ENCODE measurements at regions not wholly inside any gene's neighbourhood (a gene's known extent, or its start where the extent isn't known, plus 50 kb on each side); places are given as distances from the start of the nearest gene placed in this dataset.

- Histone ChIP-seq H3F3A (ENCODE audit: control insufficient read depth, insufficient read depth) (no peaks in the 10 kb centered on the region), H3K4me2 (ENCODE audit: low read length) (no peak overlapping the region), H3K79me2 (ENCODE audit: control insufficient read depth, low read length) (no peaks in the 10 kb centered on the region), H3K9me2 (replicated peaks; ENCODE audit: control insufficient read depth, low read length) (no peaks in the 10 kb centered on the region), H3K27ac (ENCODE audit: low read depth, low read length) (no peak overlapping the region), H3K27me3 (ENCODE audit: control insufficient read depth, low read length) (no peaks in the 10 kb centered on the region), H4K20me1 (ENCODE audit: control insufficient read depth, insufficient read depth, low read depth, low read length) (no peaks in the 10 kb centered on the region), H3K36me3 (ENCODE audit: control insufficient read depth, low read length) (no peaks in the 10 kb centered on the region), H3K4me3 (ENCODE audit: low read length) (no peak overlapping the region), H3K9me3 (ENCODE audit: control insufficient read depth, insufficient read depth, low read length) (peaks cover 17% of the 10 kb centered on the region; the same call in 1 of the 2 replicates), H3K4me1 (ENCODE audit: control insufficient read depth, low read length) (peaks cover 7% of the 10 kb centered on the region; the same call in 1 of the 2 replicates)
- TF ChIP-seq EZH2phosphoT487 (IDR thresholded peaks at IDR 0.05; ENCODE audit: borderline replicate concordance, low read length), result no peak
- TF ChIP-seq, protein P1, sequence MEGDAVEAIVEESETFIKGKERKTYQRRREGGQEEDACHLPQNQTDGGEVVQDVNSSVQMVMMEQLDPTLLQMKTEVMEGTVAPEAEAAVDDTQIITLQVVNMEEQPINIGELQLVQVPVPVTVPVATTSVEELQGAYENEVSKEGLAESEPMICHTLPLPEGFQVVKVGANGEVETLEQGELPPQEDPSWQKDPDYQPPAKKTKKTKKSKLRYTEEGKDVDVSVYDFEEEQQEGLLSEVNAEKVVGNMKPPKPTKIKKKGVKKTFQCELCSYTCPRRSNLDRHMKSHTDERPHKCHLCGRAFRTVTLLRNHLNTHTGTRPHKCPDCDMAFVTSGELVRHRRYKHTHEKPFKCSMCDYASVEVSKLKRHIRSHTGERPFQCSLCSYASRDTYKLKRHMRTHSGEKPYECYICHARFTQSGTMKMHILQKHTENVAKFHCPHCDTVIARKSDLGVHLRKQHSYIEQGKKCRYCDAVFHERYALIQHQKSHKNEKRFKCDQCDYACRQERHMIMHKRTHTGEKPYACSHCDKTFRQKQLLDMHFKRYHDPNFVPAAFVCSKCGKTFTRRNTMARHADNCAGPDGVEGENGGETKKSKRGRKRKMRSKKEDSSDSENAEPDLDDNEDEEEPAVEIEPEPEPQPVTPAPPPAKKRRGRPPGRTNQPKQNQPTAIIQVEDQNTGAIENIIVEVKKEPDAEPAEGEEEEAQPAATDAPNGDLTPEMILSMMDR (IDR thresholded peaks at IDR 0.05; ENCODE audit: low read depth, low read length, poor library complexity, severe bottlenecking), result no peak
Observed at GRCh38 chr7:52482076-52482475, 553.4 kb upstream of the POM121L12 start.

DNA sequence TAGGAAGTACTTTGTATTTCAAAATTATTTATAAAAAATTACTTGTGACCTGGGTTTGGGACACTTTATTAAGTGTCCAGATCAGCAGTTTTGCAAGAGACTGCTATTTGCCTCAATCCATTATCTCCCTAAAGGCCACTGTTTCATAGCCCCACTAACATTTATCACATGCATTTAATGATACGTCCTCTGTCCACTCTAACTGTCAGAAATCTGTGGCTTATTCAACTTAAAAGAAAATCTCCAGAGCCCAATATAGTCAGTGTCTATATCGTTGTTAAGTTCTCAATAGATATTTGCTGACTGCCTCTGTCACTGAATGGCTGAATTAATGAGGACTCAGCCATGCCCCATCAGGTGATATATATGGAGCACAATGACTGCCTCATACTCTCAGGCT lies 553.9 kb upstream of the POM121L12 start:
- Histone ChIP-seq H3K9me3 (ENCODE audit: control insufficient read depth, insufficient read depth, low read length) (peaks cover 17% of the 10 kb centered on the region; the same call in 1 of the 2 replicates), H3F3A (ENCODE audit: control insufficient read depth, insufficient read depth) (no peaks in the 10 kb centered on the region), H3K36me3 (ENCODE audit: control insufficient read depth, low read length) (no peaks in the 10 kb centered on the region), H3K79me2 (ENCODE audit: control insufficient read depth, low read length) (no peaks in the 10 kb centered on the region), H3K4me1 (ENCODE audit: control insufficient read depth, low read length) (peaks cover 7% of the 10 kb centered on the region; the same call in 1 of the 2 replicates), H3K9me2 (replicated peaks; ENCODE audit: control insufficient read depth, low read length) (no peaks in the 10 kb centered on the region), H3K27ac (ENCODE audit: low read depth, low read length) (no peak overlapping the region), H3K4me3 (ENCODE audit: low read length) (no peak overlapping the region), H3K27me3 (ENCODE audit: control insufficient read depth, low read length) (no peaks in the 10 kb centered on the region), H4K20me1 (ENCODE audit: control insufficient read depth, insufficient read depth, low read depth, low read length) (no peaks in the 10 kb centered on the region), H3K4me2 (ENCODE audit: low read length) (no peak overlapping the region)
- TF ChIP-seq EZH2phosphoT487 (IDR thresholded peaks at IDR 0.05; ENCODE audit: borderline replicate concordance, low read length), result no peak
- TF ChIP-seq, protein P1 (IDR thresholded peaks at IDR 0.05; ENCODE audit: low read depth, low read length, poor library complexity, severe bottlenecking), result no peak

- H3K4me1 ChIP-seq (ENCODE audit: control insufficient read depth, low read length), result peaks cover 7% of the 10 kb centered on the region; the same call in 1 of the 2 replicates
- no peaks in the 10 kb centered on the region for H3K9me2 ChIP-seq (replicated peaks; ENCODE audit: control insufficient read depth, low read length)
- H3K27me3 ChIP-seq (ENCODE audit: control insufficient read depth, low read length), result no peaks in the 10 kb centered on the region
- H4K20me1 ChIP-seq (ENCODE audit: control insufficient read depth, insufficient read depth, low read depth, low read length), result no peaks in the 10 kb centered on the region
- no peak overlapping the region for H3K4me3 ChIP-seq (ENCODE audit: low read length)
- no peaks in the 10 kb centered on the region for H3K36me3 ChIP-seq (ENCODE audit: control insufficient read depth, low read length)
- no peaks in the 10 kb centered on the region for H3F3A ChIP-seq (ENCODE audit: control insufficient read depth, insufficient read depth)
- H3K4me2 ChIP-seq (ENCODE audit: low read length), result no peak overlapping the region
- no peak overlapping the region for H3K27ac ChIP-seq (ENCODE audit: low read depth, low read length)
- no peaks in the 10 kb centered on the region for H3K79me2 ChIP-seq (ENCODE audit: control insufficient read depth, low read length)
- TF ChIP-seq, protein P1 (IDR thresholded peaks at IDR 0.05; ENCODE audit: low read depth, low read length, poor library complexity, severe bottlenecking), result no peak
- TF ChIP-seq EZH2phosphoT487 (IDR thresholded peaks at IDR 0.05; ENCODE audit: borderline replicate concordance, low read length), result no peak
- peaks cover 17% of the 10 kb centered on the region; the same call in 1 of the 2 replicates for H3K9me3 ChIP-seq (ENCODE audit: control insufficient read depth, insufficient read depth, low read length)
Observed at GRCh38 chr7:52479990-52480389, 555.4 kb upstream of the POM121L12 start.

Measured in DOHH2 (cell line).